Activated T-cell treated with anti-CD3 and anti-CD28 coated beads, Interleukin-2, amount 50 U/mL, for 1 hour (primary cell): ENCODE measurements at regions not wholly inside any gene's neighbourhood (a gene's known extent, or its start where the extent isn't known, plus 50 kb on each side); places are given as distances from the start of the nearest gene placed in this dataset.
"Not testable (repeated sequence)": the region's sequence is repeated elsewhere in the genome, so short reads cannot be mapped to it uniquely, and the experiment has no call there.

Source experiments
- DNase-seq: peaks from one replicate; pipeline ENCODE4 v3.0.0-alpha.2; 2020

DNA sequence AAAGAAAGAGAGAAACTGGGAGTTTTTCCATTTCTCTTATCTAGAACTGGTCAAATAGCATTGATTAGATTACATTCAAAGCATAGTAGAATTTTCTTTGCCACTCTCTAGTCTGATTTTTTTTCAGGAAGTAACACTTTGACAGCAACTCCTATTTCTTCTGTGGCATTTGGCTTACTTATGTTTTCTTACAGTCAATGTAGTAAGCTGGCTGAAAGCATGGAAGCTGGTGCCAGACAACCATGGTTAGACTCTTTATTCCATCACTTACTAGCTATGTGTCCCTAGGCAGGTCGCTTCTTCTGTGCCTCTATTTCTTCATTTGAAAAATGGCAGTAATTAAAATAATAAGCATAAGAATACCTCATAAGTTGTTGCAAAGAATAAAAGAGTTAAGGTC, 54.2 kb upstream of the OPRM1 start:
- DNase-seq, result no peak

DNA sequence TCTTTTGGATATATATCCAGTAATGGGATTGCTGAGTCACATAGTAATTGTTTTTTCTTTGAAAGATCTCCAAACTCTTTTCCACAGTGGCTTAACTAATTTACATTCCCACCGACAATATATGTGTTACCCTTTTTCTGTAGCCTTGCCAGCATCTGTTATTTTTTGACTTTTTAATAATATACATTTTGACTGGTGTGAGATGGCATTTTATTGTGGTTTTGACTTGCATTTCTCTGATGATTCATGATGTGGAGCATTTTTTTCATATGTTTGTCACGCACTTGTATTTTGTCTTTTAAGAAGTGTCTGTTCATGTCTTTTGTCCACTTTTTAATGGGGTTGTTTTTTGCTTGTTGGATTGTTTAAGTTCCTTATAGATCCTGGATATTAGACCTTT, 58.9 kb upstream of the OPRM1 start:
- no peak for DNase-seq

DNA sequence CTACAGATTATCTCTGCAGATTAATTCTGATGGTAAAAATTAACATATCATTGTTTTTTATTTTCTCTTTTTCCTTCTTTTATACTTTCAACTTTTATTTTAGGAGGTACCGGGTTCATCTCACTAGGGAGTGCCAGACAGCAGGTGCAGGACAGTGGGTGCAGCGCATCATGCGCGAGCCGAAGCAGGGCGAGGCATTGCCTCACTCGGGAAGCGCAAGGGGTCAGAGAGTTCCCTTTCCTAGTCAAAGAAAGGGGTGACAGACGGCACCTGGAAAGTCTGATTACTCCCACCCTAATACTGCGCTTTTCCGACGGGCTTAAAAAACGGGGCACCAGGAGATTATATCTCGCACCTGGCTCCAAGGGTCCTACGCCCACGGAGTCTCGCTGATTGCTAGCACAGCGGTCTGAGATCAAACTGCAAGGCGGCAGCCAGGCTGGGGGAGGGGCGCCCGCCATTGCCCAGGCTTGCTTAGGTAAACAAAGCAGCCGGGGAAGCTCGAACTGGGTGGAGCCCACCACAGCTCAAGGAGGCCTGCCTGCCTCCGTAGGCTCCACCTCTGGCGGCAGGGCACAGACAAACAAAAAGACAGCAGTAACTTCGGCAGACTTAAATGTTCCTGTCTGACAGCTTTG, 60.0 kb upstream of the OPRM1 start:
- not testable (repeated sequence) for DNase-seq

DNA sequence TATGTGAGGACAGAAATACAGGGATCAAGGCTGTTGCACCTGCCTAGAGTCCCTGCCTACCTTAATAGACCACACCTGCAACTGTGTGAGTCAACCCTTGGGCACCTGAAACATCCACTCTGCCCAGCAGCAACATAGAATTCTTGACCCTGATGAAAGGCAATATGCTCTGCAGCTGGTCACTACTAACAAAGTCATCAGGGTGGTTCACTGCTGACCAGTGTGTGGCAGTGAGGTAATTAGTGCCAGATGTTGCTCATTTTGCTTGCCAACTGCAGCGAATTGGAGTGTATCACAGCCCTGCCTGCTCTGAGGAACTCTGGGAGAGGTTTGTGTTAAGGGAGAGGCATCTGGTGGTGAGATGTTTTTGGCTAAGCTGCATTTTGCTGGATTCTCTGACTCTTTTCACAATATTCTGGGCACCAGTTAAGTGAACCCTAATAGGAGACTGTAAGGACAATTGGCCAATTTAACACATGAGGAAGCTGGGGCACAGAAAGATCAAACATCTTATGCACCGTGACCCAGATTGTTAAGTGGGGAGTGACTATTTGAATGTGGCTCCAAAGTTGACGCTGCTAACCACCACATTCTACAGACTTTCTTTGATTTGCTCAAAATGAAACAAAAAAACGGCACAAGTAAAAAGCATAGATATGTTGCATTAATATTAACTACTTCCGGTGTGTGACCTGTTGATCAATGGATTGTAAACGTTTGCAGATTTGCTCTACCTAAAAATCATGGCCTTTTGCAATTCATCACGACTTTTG, 61.9 kb upstream of the OPRM1 start:
- no peak for DNase-seq

DNA sequence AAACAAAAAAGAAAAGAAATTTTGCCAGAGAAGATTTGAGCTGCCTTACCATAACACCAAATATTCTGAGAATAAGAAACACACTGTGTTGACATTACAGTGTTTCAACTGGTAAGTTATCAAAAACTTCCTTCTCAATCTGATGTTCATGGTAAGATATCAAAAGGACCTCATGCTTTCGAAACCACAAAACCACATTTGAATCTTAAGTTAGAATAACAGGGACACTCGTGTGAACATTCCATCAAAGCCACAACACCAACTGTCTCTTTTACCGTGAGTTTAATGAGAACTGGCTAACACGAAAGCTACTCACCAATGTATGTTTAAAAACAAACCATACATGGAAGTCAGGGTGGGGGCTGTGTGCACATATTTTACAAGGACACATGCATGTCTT, 73.0 kb upstream of the OPRM1 start:
- no peak for DNase-seq

DNA sequence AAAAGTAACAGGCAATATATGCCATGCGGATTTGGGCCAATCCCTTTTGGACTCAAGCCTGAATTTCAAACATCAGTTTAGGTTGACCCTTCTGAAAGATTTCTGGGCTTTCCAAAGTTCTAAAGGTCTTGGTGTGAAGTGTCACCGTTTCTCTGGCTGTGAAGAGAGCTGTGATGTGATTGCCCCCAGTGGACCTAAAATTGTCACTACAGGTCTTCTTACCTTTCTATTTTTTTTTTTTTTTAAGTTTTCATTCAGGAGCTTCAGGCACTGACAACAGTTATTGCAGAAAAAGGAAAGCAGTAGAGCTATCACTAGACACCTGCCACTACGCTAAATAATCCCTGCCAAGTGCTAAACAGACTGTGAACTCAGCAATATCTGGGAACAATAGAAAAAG, 75.7 kb upstream of the OPRM1 start:
- no peak for DNase-seq

DNA sequence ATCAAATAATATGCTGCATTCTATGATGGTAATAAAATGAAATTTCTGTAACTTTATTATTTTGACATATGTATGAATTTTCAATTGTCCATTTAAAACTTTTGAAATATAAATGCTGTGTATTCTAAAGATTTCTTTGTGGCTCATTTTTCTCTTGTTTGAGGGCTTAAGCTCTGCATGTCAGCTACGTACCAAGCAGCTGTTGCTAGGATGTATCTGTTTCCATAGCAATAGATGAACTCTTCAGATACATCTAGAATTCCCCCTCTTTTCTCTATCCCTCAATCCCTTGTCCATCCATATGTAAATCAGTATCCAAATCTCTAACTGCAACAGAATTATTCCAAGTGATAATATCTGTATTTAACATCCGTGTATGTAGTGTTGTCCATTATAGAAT, 76.5 kb upstream of the OPRM1 start:
- DNase-seq, result no peak

DNA sequence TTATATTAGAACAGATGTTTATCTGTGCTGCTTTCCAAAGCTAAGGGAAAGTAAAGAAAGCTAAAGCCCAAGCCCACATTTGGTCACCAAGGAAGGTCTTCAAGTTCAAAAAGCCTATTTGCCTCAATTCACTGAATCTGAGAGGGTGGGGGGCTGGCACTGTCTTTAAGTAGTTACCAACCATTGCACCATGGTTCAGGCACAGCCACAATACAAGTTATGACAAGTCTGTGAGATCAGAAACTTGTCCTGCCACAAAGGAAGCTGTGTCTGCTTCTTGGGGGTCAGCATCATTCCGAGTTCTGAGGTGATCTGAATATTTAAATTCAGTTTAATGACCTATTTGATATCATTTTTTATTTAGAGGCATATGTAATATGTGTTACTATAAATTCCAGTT, 78.3 kb upstream of the OPRM1 start:
- no peak for DNase-seq

DNA sequence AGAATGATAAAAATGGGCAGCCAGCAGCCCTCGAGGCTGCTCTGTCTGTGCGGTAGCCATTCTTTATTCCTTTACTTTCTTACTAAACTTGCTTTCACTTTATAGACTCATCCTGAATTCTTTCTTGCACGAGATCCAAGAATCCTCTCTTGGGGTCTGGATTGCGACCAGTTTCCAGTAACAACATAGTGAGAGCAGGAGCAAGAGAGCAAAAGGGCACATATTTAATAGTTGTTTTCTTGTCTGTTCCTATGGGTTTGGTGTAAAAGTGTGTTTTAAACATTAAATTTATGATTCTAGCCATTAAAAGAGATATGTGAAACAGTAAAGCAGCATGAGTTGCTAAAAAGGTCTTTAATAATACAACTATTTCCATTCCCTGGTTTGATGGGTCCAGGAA, 78.8 kb upstream of the OPRM1 start:
- no peak for DNase-seq

DNA sequence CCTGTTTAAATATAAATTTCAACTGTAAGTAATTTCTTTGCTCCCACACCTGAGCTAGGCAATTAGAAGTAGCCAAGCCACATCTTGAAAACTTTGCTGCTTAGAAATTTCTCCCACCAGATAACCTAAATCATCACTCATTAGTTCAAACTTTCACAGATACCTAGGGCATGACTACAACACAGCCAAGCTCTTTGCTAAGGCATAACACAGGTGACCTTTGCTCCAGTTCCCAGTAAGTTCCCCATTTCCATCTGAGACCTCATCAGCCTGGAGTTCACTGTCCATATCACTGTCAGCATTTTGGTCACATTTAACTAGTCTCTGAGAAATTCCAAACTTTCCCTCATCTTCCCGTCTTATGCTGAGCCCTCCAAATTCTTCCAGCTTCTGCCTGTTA, 79.8 kb upstream of the OPRM1 start:
- no peak for DNase-seq

DNA sequence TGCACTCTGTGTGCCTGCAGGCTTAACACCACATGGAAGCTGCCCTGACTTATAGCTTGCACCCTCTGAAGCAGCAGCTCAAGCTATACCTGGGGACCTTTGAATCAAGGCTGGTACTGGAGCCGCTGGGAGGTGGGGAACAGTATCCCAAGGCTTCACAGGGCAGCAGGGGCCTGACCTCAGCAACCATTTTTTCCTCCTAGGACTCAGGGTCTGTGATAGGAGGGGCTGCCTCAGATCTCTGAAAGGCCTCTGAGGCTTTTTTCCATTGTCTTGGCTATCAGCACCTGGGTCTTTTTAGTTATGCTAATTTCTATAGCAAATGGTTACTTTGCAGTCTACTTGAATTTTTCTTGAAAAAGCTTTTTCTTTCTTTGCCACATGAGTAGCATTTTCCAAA, 80.2 kb upstream of the OPRM1 start:
- DNase-seq, result no peak

DNA sequence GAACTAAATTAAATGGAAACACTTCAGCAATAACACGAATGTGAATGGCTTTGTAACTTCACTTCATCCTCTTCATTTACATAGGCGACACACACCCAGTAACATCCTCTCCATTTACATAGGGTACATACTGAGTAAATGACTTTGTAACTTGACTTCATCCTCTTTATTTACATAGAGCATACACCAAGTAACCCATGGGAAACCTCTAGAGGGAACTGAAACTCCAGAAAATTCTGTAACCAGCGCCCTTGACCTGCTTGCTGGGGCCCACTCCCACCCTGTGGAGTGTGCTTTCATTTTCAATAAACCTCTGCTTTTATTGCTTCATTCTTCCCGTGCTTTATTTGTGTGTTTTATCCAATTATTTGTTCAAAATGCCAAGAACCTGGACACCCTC, 81.6 kb upstream of the OPRM1 start:
- DNase-seq, result no peak

DNA sequence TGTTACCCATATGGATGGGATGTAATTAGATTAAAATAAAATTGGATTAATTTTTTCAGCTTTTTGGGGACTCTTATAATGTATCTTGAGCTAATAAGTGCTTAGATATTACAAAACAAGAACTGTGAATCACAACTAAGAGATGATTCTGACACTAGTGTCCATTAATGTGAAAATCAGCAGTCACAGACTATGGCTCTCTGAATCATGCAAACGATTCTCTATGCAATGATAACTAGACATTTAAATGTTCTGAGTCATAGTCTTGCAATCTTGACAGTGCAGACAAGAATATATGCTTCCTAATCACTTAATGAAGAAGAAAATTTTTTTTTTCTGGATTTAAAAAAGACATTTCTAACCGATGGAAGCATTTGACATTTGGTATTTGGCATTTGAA, 82.2 kb upstream of the OPRM1 start:
- no peak for DNase-seq

DNA sequence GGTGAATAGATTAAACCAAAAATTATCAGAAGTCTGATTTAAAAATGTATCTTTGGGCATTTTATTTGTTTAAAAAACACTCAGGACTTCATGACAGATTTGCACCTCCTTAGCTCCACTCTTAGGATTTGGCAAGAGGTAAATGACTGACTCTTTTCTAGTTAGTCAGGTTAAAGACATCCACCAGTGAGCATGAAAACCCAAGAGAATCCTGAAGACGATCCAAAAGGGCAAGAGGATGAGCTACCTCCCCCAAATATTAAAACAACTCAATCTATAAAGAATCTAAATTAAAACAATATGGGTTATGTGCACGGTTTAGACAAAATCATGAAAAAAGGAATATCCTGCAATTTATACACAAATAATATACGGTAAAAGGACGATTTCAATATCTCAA, 89.4 kb upstream of the OPRM1 start:
- no peak for DNase-seq

DNA sequence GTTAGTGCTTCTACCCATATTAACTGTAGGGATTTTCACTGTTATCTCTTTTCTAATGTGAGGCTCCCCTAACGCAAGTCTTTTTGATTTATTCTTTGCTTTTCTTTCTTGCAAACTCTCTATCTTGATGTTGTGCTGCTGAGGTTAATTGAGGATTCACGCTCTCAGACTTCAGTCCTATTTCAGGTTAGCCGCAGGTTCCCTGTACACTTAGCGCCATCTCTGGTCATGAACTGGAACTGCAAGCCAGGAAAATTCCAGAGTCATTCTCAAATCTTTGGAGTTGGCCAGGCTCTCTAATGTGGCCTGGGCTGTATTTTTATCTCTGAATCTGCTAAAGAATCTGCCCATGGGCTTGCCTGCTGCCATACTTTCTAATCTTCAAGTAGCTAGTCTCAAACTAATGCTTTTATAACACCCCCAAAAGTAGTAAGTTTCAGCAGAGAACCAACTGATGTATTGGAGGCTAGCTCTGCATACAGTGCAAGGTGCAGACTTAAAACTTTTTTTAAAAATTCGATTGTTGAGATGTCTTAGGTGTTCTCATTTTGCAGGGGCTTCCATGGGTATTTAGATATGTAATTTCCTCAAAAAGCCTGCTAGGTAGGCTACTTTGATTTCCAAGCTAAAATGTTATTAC, 91.1 kb upstream of the OPRM1 start:
- DNase-seq, result no peak

DNA sequence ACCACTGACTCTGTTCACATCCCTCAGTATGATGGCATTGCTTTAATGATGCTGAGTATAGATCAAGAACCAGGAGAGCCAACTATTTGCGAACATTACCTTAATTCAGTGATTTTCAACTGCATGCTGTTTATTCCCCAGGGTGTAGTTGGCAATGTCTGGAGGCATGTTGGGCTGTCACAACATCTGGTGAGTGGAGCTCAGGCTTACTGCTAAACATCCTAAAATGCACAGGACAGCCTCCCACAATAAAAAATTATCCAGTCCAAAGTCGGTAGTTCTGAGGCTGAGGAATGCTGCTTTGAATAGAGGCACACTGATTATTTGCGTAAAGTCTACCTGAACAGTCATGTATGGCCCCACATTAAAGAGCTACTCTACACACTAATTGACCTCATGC, 94.8 kb upstream of the OPRM1 start:
- DNase-seq, result no peak

DNA sequence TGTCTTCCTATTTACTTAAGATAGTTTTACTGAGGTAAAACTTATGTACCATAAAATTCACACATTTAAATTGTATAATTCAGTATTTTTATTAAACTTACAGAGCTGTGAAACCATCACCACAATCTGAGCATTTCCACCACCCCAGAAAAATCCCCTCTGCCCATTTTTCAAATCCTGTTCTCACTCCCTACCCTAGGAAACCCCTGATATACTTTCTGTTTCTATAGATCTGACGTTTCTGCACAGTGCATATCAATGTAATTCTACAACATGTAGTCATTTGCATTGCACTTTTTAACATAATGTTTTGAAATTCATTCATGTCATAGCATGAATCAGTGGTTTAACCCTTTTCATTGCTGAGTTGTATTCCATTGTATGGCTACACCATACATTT, 96.7 kb upstream of the OPRM1 start:
- DNase-seq, result no peak

DNA sequence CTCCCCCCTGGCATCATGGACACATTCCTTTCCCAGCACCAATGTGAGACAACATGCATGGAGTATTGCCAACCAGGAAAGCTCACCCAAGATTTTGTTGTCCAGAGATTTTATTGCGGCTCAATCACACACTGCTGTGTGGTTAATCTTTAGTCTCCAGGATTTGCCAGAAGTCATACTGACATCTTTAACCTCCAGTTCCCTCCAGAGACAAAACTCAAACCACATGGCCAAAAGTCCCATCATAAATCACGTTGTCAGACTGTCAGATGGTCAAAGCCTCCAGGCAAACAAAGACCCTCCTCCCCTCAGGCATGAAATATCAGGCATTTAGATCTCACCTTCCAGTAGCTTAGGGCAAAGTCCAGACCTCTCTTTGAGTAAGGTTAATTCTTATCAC, 97.3 kb upstream of the OPRM1 start:
- DNase-seq, result no peak

DNA sequence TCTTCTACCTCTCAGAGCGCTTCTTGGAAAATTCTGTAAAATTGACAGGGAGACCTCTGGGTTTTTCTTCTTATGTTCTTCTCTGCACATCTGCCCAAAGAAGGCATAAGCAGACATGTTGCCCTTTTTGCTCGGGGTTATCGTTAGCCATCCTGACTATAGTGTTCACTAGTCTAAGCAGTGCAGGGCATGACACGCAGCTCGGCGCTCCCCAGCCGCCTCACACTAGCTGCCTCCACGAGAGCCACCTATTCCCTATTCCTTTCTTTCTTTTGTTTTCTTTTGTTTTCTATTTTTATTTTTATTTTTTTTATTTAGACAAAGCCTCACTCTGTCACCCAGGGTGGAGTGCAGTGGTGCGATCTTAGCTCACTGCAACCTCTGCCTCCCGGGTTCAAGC, 100.2 kb upstream of the OPRM1 start:
- no peak for DNase-seq

DNA sequence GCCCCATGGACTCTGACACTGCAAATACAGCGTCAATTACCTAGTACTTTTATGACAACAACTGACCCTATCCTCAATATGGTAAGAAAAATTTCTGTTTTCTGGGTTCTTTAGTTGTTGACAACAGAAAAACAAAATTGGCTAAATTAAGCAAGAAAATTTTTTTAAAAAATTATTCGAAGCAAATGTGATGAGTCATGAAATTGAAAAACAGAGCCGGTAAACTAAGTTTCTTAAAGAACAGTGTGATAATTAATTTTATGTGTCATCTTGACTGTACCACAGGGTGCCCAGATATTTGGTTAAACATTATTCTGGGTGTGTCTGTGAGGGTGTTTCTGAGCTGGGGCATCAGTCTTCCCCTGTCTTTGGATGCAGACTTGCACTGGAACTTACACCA, 107.6 kb upstream of the OPRM1 start:
- no peak for DNase-seq

DNA sequence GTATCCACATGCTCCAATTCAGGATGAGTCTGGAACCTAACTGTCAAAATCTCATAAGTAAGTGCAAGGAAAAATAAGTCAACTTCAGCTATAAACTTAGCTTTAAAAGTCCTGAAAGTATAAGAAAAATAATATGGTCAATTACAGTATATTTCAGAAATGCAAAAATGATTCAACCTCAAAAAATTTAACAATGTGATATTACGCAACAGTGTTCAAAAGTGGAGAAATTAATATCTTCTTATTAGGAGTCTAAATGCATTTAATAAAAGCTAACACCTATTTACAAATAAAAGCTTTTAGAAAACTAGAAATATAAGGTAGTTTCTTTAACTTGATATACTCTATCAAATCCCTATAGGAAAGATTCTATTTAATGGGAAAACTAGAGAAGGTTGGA, 111.2 kb upstream of the OPRM1 start:
- no peak for DNase-seq

DNA sequence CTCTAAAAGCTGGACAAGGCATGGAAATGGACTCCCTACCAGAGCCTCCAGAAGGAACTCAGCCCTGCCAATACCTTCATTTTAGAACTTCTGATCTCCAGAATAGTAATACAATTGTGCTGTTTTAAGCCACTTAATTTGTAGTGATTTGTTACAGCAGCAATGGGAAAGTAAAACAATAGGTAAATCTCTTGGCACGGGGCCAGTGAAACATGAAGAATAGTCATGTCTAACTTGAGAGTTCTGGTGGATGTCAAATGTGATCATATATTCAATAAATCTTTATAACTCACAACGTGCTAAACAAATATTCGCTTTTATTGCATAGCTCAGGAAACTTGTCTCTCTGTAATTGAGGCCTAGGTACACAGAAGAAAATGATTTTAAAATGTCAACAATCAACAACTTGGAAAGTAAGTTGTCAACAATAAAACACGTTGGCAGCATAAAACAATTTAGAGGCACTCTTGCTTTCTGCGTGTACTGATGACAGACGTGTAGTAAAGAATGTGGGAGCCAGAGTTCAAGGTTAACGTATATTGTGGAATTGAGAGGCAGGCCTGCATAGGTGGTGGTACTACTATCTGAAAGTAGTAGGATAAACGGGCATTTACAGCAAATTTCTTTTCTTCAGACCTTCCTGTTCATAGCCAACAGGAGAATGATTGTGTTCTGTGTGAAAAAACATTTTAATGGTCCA, 140.5 kb upstream of the OPRM1 start:
- DNase-seq, result no peak

DNA sequence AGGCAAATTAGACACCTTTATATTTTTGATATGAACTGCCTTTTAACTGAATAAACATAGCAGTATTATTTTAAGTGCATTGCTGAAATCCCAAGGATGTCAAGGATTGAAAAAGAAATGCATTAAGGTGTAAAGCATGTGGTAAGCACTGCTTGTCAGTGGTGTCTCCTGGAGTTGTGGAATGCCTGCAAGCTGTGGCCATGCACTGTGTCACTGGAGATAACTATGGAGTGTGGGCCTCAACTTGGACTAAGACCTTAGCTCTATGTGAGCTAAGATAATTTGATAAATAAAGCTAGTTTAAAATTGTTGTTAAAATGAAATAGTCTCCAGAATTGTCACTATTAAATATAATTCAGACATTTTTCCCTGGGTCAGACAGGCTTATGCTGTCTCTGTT, 156.6 kb upstream of the OPRM1 start:
- DNase-seq, result no peak

DNA sequence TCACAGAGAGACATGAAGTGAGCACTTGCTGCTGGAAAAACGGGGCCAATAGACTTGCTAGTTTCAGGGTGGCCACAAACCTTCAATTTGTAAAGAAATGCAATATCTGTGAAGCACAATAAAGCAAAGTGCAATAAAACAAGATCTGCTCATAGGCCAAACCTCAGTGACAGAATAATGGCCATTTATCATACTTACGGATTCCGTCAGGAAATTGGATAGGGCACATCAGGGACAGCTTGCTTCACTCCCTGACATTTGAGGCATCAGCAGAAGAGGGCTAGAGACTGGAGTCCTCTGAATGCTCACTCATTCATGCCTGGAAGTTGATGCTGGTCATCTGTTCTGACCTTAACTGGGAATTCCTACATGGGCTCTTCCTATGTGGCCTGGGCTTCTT, 165.5 kb upstream of the OPRM1 start:
- DNase-seq, result no peak
